GM19463 (cell line): ENCODE measurements at regions not wholly inside any gene's neighbourhood (a gene's known extent, or its start where the extent isn't known, plus 50 kb on each side); places are given as distances from the start of the nearest gene placed in this dataset.
"Not testable (repeated sequence)": the region's sequence is repeated elsewhere in the genome, so short reads cannot be mapped to it uniquely, and the experiment has no call there.

Experiments used
- ATAC-seq: cut with Tn5 transposase; IDR thresholded peaks from one replicate; pipeline ENCODE4 v1.9.1; 2021; ENCODE audit warnings: mild to moderate bottlenecking, moderate library complexity; ENCODE audit not compliant: unreplicated experiment

GRCh38 chr2:175690113-175690837 is 311.8 kb downstream of the LNPK start:
- ATAC-seq = no peak

- ATAC-seq = no peak
These were observed 313.8 kb downstream of the LNPK start for GRCh38 chr2:175688243-175688642.

- ATAC-seq = no peak
These were observed 314.6 kb downstream of the LNPK start for GRCh38 chr2:175687465-175687864.

GRCh38 chr2:175686002-175686401 is 316.1 kb downstream of the LNPK start:
- no peak for ATAC-seq

GRCh38 chr2:175684466-175684865 is 317.6 kb downstream of the LNPK start:
- ATAC-seq = no peak

- ATAC-seq = no peak
These were observed 322.3 kb downstream of the LNPK start for GRCh38 chr2:175679728-175680127.

GRCh38 chr2:175679231-175679630 is 322.8 kb downstream of the LNPK start:
- ATAC-seq = no peak

GRCh38 chr2:175677880-175678279 is 324.2 kb downstream of the LNPK start:
- no peak for ATAC-seq

- no peak for ATAC-seq
These were observed 325.3 kb downstream of the LNPK start for GRCh38 chr2:175676813-175677212.

GRCh38 chr2:175668804-175669203 is 333.3 kb downstream of the LNPK start:
- not testable (repeated sequence) for ATAC-seq

- no peak for ATAC-seq
These were observed 339.7 kb downstream of the LNPK start for GRCh38 chr2:175662335-175662734.

- ATAC-seq = no peak
These were observed 353.4 kb downstream of the LNPK start for GRCh38 chr2:175648577-175649063.

GRCh38 chr2:175647058-175647457 is 355.0 kb downstream of the LNPK start:
- ATAC-seq = no peak

- ATAC-seq = no peak
These were observed 361.4 kb downstream of the LNPK start for GRCh38 chr2:175640655-175641054.

- no peak for ATAC-seq
These were observed 368.8 kb downstream of the LNPK start for GRCh38 chr2:175633227-175633626.

- no peak for ATAC-seq
These were observed 370.8 kb downstream of the LNPK start for GRCh38 chr2:175631245-175631623.

- ATAC-seq = no peak
These were observed 371.5 kb downstream of the LNPK start for GRCh38 chr2:175630280-175631244.

- ATAC-seq = no peak
These were observed 373.8 kb downstream of the LNPK start for GRCh38 chr2:175628243-175628642.

GRCh38 chr2:175627405-175627804 is 374.7 kb downstream of the LNPK start:
- ATAC-seq = no peak

GRCh38 chr2:175626796-175627195 is 375.3 kb downstream of the LNPK start:
- no peak for ATAC-seq

- ATAC-seq = no peak
These were observed 377.3 kb downstream of the LNPK start for GRCh38 chr2:175624785-175625184.
